ENCODE measurements at regions not wholly inside any gene's neighbourhood (a gene's known extent, or its start where the extent isn't known, plus 50 kb on each side); places are given as distances from the start of the nearest gene placed in this dataset.

- TF ChIP-seq POLR2A (IDR thresholded peaks at IDR 0.05), result no peak
- TF ChIP-seq CTCF (IDR thresholded peaks at IDR 0.05), result no peak
Observed at GRCh38 chr20:60785301-60785700, 466.8 kb upstream of the CDH4 start.

All from uterus (tissue), 2 donors.